HEK293 (cell line): ENCODE measurements at regions not wholly inside any gene's neighbourhood (a gene's known extent, or its start where the extent isn't known, plus 50 kb on each side); places are given as distances from the start of the nearest gene placed in this dataset.

Experiments used
- CTCF ChIA-PET: fragments of 350-600 bp; formaldehyde crosslinking; extraction: SDS; loops from one replicate; lab custom pipeline; 2021; ENCODE audit warnings: antibody characterized with exemption; lab: Yijun Ruan, JAX
- POLR2A ChIA-PET: fragments of 300-600 bp; formaldehyde crosslinking; extraction: SDS; loops from one replicate; lab custom pipeline; 2020; ENCODE audit warnings: antibody characterized with exemption, inconsistent platforms; lab: Yijun Ruan, JAX
- H3K27ac ChIP-seq: fragments of 200-500 bp; sonication (Bioruptor generic); 2 replicates; pipeline ENCODE4 v1.5.1; 2014; ENCODE audit warnings: low read depth, low read length, control low read depth, inconsistent platforms; ENCODE audit errors: extremely low read depth
- H3K36me3 ChIP-seq, 2 experiments: fragments of 200-500 bp in 1 of 2; sonication (Bioruptor generic) in 1 of 2; 1 replicate in 1 of 2; 2 replicates in 1 of 2; pipeline ENCODE4 v1.5.1; 2014 to 2017; ENCODE audit warnings: inconsistent platforms in 2 of 2, low read length in 2 of 2; ENCODE audit not compliant: control insufficient read depth in 2 of 2, insufficient read depth in 1 of 2
- H3K4me1 ChIP-seq: fragments of 200-500 bp; sonication (Bioruptor generic); 2 replicates; pipeline ENCODE4 v1.5.1; 2014; ENCODE audit warnings: mild to moderate bottlenecking, low read length, inconsistent platforms; ENCODE audit not compliant: control insufficient read depth, insufficient read depth
- H3K4me3 ChIP-seq: 2 replicates; pipeline ENCODE4 v1.5.1; 2011; ENCODE audit warnings: low read depth, mild to moderate bottlenecking, control low read depth, low read length, moderate library complexity
- H3K9me3 ChIP-seq: fragments of 200-500 bp; sonication (Bioruptor generic); 2 replicates; pipeline ENCODE4 v1.5.1; 2014; ENCODE audit warnings: low read depth, low read length, inconsistent platforms; ENCODE audit not compliant: control insufficient read depth, insufficient read depth
- KLF1 ChIP-seq: fragments of 450-650 bp; formaldehyde crosslinking; IDR thresholded peaks from 2 replicates; pipeline ENCODE4 v1.5.1; 2016; ENCODE audit warnings: missing biosample characterization, missing genetic modification characterization
- KLF9 ChIP-seq: fragments of 450-650 bp; formaldehyde crosslinking; IDR thresholded peaks from 2 replicates; pipeline ENCODE4 v1.5.1; 2016; ENCODE audit warnings: missing biosample characterization, missing genetic modification characterization, low read depth
- SCRT1 ChIP-seq: fragments of 450-650 bp; formaldehyde crosslinking; IDR thresholded peaks from 2 replicates; pipeline ENCODE4 v1.5.1; 2016; ENCODE audit warnings: missing biosample characterization, missing genetic modification characterization, borderline replicate concordance
- ZBTB8A ChIP-seq: fragments of 450-650 bp; formaldehyde crosslinking; IDR thresholded peaks from 2 replicates; pipeline ENCODE4 v1.5.1; 2016; ENCODE audit warnings: missing biosample characterization, missing genetic modification characterization
- ZIC2 ChIP-seq: fragments of 450-650 bp; formaldehyde crosslinking; IDR thresholded peaks from 2 replicates; pipeline ENCODE4 v1.5.1; 2016; ENCODE audit warnings: missing biosample characterization, missing genetic modification characterization
- ZNF155 ChIP-seq: fragments of 450-650 bp; formaldehyde crosslinking; IDR thresholded peaks from 2 replicates; pipeline ENCODE4 v1.5.1; 2016; ENCODE audit warnings: missing biosample characterization, missing genetic modification characterization
- ZNF266 ChIP-seq: fragments of 450-650 bp; formaldehyde crosslinking; IDR thresholded peaks from 2 replicates; pipeline ENCODE4 v1.5.1; 2016; ENCODE audit warnings: missing biosample characterization, missing genetic modification characterization, low read depth
- ZNF274 ChIP-seq, 2 experiments: fragments of 200-500 bp in 1 of 2; fragments of 450-650 bp in 1 of 2; sonication (Bioruptor generic) in 1 of 2; formaldehyde crosslinking in 1 of 2; IDR thresholded peaks; 2 replicates each; pipeline versions ENCODE4 v1.5.1 to v1.6.1; 2014 to 2016; ENCODE audit warnings: borderline replicate concordance in 1 of 2, inconsistent platforms in 1 of 2, low read length in 1 of 2, missing biosample characterization in 1 of 2, missing genetic modification characterization in 1 of 2
- ZNF311 ChIP-seq: fragments of 450-650 bp; formaldehyde crosslinking; IDR thresholded peaks from 2 replicates; pipeline ENCODE4 v1.5.1; 2017; ENCODE audit warnings: missing biosample characterization, missing genetic modification characterization, borderline replicate concordance
- ZNF341 ChIP-seq: fragments of 450-650 bp; formaldehyde crosslinking; IDR thresholded peaks from 2 replicates; pipeline ENCODE4; 2016; ENCODE audit warnings: low read depth, missing biosample characterization, missing genetic modification characterization
- ZNF48 ChIP-seq: fragments of 450-650 bp; formaldehyde crosslinking; IDR thresholded peaks from 2 replicates; pipeline ENCODE4 v1.5.1; 2016; ENCODE audit warnings: missing biosample characterization, missing genetic modification characterization
- ZNF555 ChIP-seq: fragments of 450-650 bp; formaldehyde crosslinking; conservative IDR thresholded peaks from 2 replicates; pipeline ENCODE4 v1.5.1; 2017; ENCODE audit warnings: missing biosample characterization, mild to moderate bottlenecking, missing genetic modification characterization, inconsistent platforms
- ZNF624 ChIP-seq: fragments of 450-650 bp; formaldehyde crosslinking; IDR thresholded peaks from 2 replicates; pipeline ENCODE4 v1.5.1; 2017; ENCODE audit warnings: missing biosample characterization, missing genetic modification characterization
- ZSCAN30 ChIP-seq: fragments of 450-650 bp; IDR thresholded peaks from 2 replicates; pipeline ENCODE4 v1.5.1; 2018; ENCODE audit warnings: missing biosample characterization, mild to moderate bottlenecking, missing genetic modification characterization, moderate library complexity
- TF ChIP-seq, protein P1 (sequence below): fragments of 450-650 bp; formaldehyde crosslinking; IDR thresholded peaks from 2 replicates; pipeline ENCODE4 v1.5.1; 2016; ENCODE audit warnings: missing biosample characterization, missing genetic modification characterization
- TF ChIP-seq, protein P2 (sequence below): fragments of 450-650 bp; formaldehyde crosslinking; IDR thresholded peaks from 2 replicates; pipeline ENCODE4 v1.5.1; 2016; ENCODE audit warnings: missing biosample characterization, missing genetic modification characterization, borderline replicate concordance
- TF ChIP-seq, protein P3 (sequence below): fragments of 450-650 bp; formaldehyde crosslinking; IDR thresholded peaks from 2 replicates; pipeline ENCODE4 v1.5.1; 2016; ENCODE audit warnings: missing biosample characterization, missing genetic modification characterization
- TF ChIP-seq, protein P4 (sequence below): fragments of 450-650 bp; formaldehyde crosslinking; IDR thresholded peaks from 2 replicates; pipeline ENCODE4 v1.5.1; 2016; ENCODE audit warnings: missing biosample characterization, missing genetic modification characterization
- TF ChIP-seq, protein P5 (sequence below): fragments of 450-650 bp; formaldehyde crosslinking; IDR thresholded peaks from 2 replicates; pipeline ENCODE4 v1.5.1; 2016; ENCODE audit warnings: missing biosample characterization, missing genetic modification characterization
- TF ChIP-seq, protein P6 (sequence below): fragments of 450-650 bp; formaldehyde crosslinking; IDR thresholded peaks from 2 replicates; pipeline ENCODE4 v1.5.0; 2017; ENCODE audit warnings: missing biosample characterization, missing genetic modification characterization, borderline replicate concordance

DNA sequence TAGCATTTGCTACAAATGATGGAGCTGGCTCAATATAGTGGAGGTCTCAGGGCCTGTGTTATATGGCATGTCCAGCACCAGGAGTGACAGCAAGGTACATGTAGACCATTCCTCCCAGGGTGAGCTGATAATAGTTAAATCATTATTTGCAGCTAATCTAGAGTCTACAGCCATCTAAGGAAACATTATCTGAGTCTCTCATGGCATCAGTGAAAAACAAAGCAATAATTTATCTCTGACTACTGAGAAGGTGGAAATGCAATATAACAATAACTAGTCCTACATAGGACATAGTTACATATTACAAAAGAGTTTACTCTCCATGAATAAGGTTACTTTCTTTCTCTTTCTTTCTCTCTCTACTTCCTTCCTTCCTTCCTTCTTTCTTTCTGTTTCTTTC lies 143.4 kb upstream of the KCNK2 start (continued):
- TF ChIP-seq ZNF155 (tag by site-specific recombination), result no peak

DNA sequence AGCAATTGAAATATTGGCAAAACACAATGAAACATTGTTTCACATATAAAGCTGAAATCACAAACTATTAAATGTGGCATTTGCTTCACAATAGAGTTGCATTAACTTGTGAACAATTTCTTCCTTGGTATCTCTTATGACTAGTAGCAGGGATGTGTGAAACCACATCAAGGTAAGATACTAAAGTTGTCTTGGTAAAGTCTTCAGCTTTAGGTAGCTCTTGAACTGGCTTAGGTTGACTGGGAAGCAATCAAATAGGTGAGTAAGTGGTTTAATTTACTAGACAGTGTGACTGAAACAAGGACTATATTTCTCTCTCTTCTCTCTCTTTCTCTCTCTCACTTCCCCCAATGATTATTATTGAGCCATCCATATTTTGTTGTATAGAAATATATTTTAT lies 141.5 kb upstream of the KCNK2 start:
- no peak overlapping the region for H3K4me3 ChIP-seq
- no peaks in the 10 kb centered on the region for H3K36me3 ChIP-seq
- no peaks in the 10 kb centered on the region for H3K4me1 ChIP-seq
- no peak overlapping the region for H3K27ac ChIP-seq
- ChIA-PET POLR2A (no interaction called here), CTCF (interaction anchor here (0.8 kb wide), 1 partner anchor 535 kb away, joined by 5 read pairs; no protein-coding TSS in a partner anchor)
- H3K9me3 ChIP-seq, result no peaks in the 10 kb centered on the region
- TF ChIP-seq ZBTB8A (no peak), KLF9 (no peak), ZIC2 (no peak), ZNF274 (IDR thresholded peaks at IDR 0.05; ENCODE audit: low read length) (no peak), ZNF274 (tag by site-specific recombination; IDR thresholded peaks at IDR 0.05; ENCODE audit: borderline replicate concordance) (no peak), KLF1 (tag by site-specific recombination) (no peak)

DNA sequence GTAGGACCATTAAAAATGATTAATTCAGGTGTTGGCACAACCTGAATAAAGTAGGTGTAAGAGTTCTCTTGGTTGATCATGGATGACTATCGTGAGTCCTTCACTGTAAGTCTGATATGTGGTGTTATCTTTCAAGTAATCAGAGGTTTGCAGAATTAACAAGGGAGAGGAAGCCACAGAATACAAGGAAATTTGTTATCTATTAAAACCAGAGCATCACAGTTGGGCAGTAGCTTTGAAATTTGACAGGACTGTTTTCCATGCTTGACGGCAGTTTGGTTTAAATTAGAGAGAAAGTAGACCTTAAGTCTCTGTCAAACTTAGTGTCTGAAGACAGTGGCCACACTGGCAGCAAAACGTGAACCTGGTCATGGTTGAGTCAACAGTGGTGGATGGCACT lies 139.5 kb upstream of the KCNK2 start:
- no peaks in the 10 kb centered on the region for H3K4me1 ChIP-seq
- CTCF ChIA-PET, result no interaction called here
- POLR2A ChIA-PET, result no interaction called here
- TF ChIP-seq, protein P1, sequence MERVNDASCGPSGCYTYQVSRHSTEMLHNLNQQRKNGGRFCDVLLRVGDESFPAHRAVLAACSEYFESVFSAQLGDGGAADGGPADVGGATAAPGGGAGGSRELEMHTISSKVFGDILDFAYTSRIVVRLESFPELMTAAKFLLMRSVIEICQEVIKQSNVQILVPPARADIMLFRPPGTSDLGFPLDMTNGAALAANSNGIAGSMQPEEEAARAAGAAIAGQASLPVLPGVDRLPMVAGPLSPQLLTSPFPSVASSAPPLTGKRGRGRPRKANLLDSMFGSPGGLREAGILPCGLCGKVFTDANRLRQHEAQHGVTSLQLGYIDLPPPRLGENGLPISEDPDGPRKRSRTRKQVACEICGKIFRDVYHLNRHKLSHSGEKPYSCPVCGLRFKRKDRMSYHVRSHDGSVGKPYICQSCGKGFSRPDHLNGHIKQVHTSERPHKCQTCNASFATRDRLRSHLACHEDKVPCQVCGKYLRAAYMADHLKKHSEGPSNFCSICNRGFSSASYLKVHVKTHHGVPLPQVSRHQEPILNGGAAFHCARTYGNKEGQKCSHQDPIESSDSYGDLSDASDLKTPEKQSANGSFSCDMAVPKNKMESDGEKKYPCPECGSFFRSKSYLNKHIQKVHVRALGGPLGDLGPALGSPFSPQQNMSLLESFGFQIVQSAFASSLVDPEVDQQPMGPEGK (tag by site-specific recombination), result no peak
- TF ChIP-seq ZNF48 (tag by site-specific recombination) (no peak), ZNF311 (no peak), ZNF266 (no peak), ZSCAN30 (tag by site-specific recombination) (no peak)
- TF ChIP-seq, protein P2, sequence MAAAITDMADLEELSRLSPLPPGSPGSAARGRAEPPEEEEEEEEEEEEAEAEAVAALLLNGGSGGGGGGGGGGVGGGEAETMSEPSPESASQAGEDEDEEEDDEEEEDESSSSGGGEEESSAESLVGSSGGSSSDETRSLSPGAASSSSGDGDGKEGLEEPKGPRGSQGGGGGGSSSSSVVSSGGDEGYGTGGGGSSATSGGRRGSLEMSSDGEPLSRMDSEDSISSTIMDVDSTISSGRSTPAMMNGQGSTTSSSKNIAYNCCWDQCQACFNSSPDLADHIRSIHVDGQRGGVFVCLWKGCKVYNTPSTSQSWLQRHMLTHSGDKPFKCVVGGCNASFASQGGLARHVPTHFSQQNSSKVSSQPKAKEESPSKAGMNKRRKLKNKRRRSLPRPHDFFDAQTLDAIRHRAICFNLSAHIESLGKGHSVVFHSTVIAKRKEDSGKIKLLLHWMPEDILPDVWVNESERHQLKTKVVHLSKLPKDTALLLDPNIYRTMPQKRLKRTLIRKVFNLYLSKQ (tag by site-specific recombination), result no peak
- TF ChIP-seq, protein P3, sequence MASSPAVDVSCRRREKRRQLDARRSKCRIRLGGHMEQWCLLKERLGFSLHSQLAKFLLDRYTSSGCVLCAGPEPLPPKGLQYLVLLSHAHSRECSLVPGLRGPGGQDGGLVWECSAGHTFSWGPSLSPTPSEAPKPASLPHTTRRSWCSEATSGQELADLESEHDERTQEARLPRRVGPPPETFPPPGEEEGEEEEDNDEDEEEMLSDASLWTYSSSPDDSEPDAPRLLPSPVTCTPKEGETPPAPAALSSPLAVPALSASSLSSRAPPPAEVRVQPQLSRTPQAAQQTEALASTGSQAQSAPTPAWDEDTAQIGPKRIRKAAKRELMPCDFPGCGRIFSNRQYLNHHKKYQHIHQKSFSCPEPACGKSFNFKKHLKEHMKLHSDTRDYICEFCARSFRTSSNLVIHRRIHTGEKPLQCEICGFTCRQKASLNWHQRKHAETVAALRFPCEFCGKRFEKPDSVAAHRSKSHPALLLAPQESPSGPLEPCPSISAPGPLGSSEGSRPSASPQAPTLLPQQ (tag by site-specific recombination), result no peak
- TF ChIP-seq, all 188 proteins: peak for 0
- Histone ChIP-seq H3K36me3 (no peaks in the 10 kb centered on the region), H3K9me3 (no peaks in the 10 kb centered on the region), H3K27ac (no peak overlapping the region), H3K4me3 (no peak overlapping the region)

DNA sequence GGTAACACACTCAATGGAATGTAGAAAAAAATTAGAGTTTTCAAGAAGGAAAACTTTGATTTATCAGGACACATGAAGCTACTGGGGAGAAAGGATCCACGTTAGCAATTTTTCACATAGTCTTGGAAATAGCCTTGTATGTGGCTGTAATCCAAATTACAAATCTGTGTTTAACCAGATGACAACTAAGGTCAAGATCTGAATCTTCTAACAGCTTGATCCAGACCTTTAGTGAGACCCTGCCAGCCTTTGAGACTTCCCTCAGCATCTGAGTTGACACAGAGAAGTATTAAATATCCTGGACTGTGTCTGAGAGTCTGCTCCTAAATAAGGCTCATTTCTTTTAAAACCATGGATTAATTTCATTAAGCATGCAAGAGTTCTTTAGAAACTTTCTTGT lies 135.9 kb upstream of the KCNK2 start:
- H3K27ac ChIP-seq, result no peak overlapping the region
- ChIA-PET CTCF (no interaction called here), POLR2A (no interaction called here)
- no peak overlapping the region for H3K4me3 ChIP-seq
- H3K4me1 ChIP-seq, result no peaks in the 10 kb centered on the region
- no peaks in the 10 kb centered on the region for H3K9me3 ChIP-seq
- no peaks in the 10 kb centered on the region for H3K36me3 ChIP-seq
- TF ChIP-seq ZNF341 (tag by site-specific recombination), result no peak
- TF ChIP-seq, protein P4, sequence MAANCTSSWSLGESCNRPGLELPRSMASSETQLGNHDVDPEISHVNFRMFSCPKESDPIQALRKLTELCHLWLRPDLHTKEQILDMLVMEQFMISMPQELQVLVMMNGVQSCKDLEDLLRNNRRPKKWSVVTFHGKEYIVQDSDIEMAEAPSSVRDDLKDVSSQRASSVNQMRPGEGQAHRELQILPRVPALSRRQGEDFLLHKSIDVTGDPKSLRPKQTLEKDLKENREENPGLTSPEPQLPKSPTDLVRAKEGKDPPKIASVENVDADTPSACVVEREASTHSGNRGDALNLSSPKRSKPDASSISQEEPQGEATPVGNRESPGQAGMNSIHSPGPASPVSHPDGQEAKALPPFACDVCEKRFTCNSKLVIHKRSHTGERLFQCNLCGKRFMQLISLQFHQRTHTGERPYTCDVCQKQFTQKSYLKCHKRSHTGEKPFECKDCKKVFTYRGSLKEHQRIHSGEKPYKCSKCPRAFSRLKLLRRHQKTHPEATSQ (tag by site-specific recombination), result no peak
- TF ChIP-seq ZNF624, result no peak
- TF ChIP-seq, protein P5, sequence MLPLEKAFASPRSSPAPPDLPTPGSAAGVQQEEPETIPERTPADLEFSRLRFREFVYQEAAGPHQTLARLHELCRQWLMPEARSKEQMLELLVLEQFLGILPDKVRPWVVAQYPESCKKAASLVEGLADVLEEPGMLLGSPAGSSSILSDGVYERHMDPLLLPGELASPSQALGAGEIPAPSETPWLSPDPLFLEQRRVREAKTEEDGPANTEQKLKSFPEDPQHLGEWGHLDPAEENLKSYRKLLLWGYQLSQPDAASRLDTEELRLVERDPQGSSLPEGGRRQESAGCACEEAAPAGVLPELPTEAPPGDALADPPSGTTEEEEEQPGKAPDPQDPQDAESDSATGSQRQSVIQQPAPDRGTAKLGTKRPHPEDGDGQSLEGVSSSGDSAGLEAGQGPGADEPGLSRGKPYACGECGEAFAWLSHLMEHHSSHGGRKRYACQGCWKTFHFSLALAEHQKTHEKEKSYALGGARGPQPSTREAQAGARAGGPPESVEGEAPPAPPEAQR (tag by site-specific recombination), result no peak
- TF ChIP-seq, protein P6, sequence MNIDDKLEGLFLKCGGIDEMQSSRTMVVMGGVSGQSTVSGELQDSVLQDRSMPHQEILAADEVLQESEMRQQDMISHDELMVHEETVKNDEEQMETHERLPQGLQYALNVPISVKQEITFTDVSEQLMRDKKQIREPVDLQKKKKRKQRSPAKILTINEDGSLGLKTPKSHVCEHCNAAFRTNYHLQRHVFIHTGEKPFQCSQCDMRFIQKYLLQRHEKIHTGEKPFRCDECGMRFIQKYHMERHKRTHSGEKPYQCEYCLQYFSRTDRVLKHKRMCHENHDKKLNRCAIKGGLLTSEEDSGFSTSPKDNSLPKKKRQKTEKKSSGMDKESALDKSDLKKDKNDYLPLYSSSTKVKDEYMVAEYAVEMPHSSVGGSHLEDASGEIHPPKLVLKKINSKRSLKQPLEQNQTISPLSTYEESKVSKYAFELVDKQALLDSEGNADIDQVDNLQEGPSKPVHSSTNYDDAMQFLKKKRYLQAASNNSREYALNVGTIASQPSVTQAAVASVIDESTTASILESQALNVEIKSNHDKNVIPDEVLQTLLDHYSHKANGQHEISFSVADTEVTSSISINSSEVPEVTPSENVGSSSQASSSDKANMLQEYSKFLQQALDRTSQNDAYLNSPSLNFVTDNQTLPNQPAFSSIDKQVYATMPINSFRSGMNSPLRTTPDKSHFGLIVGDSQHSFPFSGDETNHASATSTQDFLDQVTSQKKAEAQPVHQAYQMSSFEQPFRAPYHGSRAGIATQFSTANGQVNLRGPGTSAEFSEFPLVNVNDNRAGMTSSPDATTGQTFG, result no peak
- no peak for TF ChIP-seq SCRT1 (tag by site-specific recombination)
- no peak for TF ChIP-seq ZNF555
